GM12892 (cell line): ENCODE measurements at regions not wholly inside any gene's neighbourhood (a gene's known extent, or its start where the extent isn't known, plus 50 kb on each side); places are given as distances from the start of the nearest gene placed in this dataset.

Source experiments
- DNase-seq: peaks from one replicate; pipeline ENCODE4 v3.0.0; 2011; ENCODE audit not compliant: insufficient read length
- FAIRE-seq: peaks from 2 replicates; lab custom pipeline; 2011; peaks lifted over from hg19 to GRCh38; lab: Jason Lieb, UNC
- POLR2A ChIP-seq: IDR thresholded peaks from 2 replicates; pipeline ENCODE4 v1.6.1; 2011; ENCODE audit warnings: low read depth, low read length, control low read depth
- POLR2AphosphoS5 ChIP-seq: IDR thresholded peaks from 2 replicates; pipeline ENCODE4 v1.6.1; 2011; ENCODE audit warnings: low read depth, low read length, control low read depth
- TAF1 ChIP-seq: IDR thresholded peaks from 2 replicates; pipeline ENCODE4 v1.6.1; 2011; ENCODE audit warnings: low read depth, mild to moderate bottlenecking, control low read depth, low read length, borderline replicate concordance

- TF ChIP-seq TAF1 (no peak), POLR2AphosphoS5 (no peak), POLR2A (no peak)
- FAIRE-seq (no peak), DNase-seq (no peak)
Observed at GRCh38 chr5:40033411-40033810, 608.6 kb upstream of the DAB2 start.

- TF ChIP-seq TAF1 (no peak), POLR2A (no peak), POLR2AphosphoS5 (no peak)
- FAIRE-seq: no peak
- DNase-seq: no peak
Observed at GRCh38 chr5:40033009-40033408, 608.2 kb upstream of the DAB2 start.

DNA sequence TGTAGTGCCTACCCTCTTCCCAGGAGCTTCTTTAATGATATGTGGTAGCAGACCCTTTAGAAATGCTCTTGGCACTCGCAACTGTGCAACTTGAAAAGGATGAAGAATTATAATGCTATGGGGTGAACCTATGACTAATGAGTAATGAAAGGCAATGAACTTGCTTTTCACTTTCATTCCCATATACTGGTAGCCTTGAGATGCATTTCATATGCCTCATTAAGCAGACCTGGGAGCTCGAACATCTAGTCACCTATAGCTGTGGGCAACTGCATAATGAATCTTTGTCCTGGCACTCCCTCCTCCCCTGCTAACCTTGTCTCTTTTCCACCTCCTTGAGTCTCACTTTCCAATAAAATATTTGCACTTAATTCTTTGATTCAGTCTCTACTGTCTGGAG, 605.9 kb upstream of the DAB2 start:
- no peak for TF ChIP-seq POLR2AphosphoS5
- no peak for TF ChIP-seq TAF1
- TF ChIP-seq POLR2A: no peak

GRCh38 chr5:40029711-40030495, 605.1 kb upstream of the DAB2 start:
- TF ChIP-seq POLR2AphosphoS5 (no peak), TAF1 (no peak), POLR2A (no peak)
- FAIRE-seq (no peak), DNase-seq (no peak)

More for the DNA sequence above, 605.9 kb upstream of the DAB2 start:
- FAIRE-seq (no peak), DNase-seq (no peak)

GRCh38 chr5:40027400-40027799, 602.6 kb upstream of the DAB2 start:
- no peak for DNase-seq
- FAIRE-seq: no peak
- TF ChIP-seq TAF1 (no peak), POLR2A (no peak), POLR2AphosphoS5 (no peak)

- no peak for FAIRE-seq
Observed at GRCh38 chr5:40025586-40025985, 600.8 kb upstream of the DAB2 start.

GRCh38 chr5:40022057-40022456, 597.3 kb upstream of the DAB2 start:
- FAIRE-seq (no peak), DNase-seq (no peak)
- TF ChIP-seq POLR2AphosphoS5: no peak
- no peak for TF ChIP-seq TAF1
- no peak for TF ChIP-seq POLR2A

More at GRCh38 chr5:40025586-40025985, 600.8 kb upstream of the DAB2 start:
- TF ChIP-seq POLR2AphosphoS5: no peak
- no peak for TF ChIP-seq POLR2A
- no peak for TF ChIP-seq TAF1
- DNase-seq: no peak

DNA sequence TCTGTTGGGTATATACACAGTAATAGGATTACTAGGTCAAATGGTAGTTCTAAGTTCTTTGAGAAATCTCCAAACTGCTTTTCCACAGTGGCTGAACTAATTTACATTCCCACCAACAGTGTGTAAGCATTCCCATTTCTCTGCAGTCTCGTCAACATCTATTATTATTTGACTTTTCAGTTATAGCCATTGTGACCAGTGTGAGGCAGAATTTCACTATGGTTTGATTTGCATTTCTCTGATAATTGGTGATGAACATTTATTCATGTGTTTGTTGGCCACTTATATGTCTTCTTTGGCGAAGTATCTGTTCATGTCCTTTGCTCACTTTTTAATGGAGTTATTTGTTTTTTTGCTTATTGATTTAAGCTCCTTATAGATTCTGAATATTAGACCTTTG, 596.2 kb upstream of the DAB2 start:
- TF ChIP-seq TAF1: no peak
- TF ChIP-seq POLR2AphosphoS5: no peak
- TF ChIP-seq POLR2A: no peak
- FAIRE-seq: no peak
- DNase-seq: no peak

DNA sequence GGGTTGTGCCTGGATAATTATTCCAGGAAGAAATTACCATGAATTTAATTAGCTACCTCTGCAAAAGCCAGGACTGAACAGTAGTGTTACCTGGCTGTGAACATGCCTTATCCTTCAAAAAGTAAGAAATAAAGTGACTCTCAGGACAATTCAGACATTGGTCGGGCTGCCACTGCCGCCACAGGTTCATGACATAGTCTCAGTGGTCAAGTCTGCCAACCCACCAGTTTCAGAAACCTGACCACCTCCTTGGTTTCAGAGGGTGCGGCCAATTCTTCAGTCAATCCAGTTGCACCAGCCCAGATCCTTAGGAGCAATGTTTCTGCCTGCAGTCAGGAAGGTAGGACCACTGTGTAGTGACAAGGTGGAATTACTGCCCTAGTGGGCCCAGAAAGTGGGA, 593.1 kb upstream of the DAB2 start:
- no peak for FAIRE-seq
- no peak for DNase-seq
- TF ChIP-seq POLR2AphosphoS5 (no peak), POLR2A (no peak), TAF1 (no peak)

- DNase-seq (no peak), FAIRE-seq (no peak)
- TF ChIP-seq POLR2A (no peak), POLR2AphosphoS5 (no peak), TAF1 (no peak)
Observed at GRCh38 chr5:40017135-40017534, 592.4 kb upstream of the DAB2 start.

DNA sequence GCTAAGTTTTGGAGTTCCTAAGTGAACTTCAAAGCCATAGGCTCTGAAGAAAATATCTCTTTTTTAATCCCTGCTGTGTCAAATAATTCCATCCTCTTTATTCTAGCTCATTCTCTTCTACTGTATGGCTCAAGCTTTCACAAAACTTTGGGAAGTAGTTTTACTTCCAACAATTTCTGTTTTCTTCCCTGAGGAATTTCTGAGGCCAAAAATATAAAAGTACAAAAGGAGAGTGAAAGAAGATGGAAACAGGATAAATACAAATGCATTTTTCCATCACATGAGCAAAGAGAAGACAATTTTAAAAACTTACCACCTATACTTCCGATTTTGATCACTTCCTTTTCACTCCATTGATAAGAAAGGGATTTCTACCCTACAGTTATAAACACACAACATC, 585.7 kb upstream of the DAB2 start:
- FAIRE-seq: no peak
- no peak for TF ChIP-seq POLR2A
- TF ChIP-seq TAF1: no peak
- TF ChIP-seq POLR2AphosphoS5: no peak
- no peak for DNase-seq

DNA sequence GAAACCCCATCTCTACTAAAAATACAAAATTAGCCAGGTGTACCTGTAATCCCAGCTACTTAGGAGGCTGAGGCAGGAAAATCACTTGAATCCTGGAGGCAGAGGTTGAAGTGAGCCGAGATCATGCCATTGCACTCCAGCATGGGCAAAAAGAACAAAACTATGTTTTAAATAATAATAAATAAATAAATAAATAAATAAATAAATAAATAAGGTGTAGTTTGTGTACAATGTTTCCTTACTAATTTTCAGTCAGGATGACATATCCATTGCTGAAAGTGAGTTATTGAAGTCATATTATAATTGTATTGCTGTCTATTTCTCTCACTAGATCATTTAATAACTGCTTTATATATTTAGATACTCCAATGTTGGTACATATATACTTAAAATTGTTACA, 581.5 kb upstream of the DAB2 start:
- TF ChIP-seq TAF1: no peak
- no peak for DNase-seq
- FAIRE-seq: no peak

GRCh38 chr5:40001796-40002195, 577.0 kb upstream of the DAB2 start:
- no peak for FAIRE-seq

More at GRCh38 chr5:40001796-40002195, 577.0 kb upstream of the DAB2 start:
- no peak for TF ChIP-seq POLR2A
- no peak for TF ChIP-seq POLR2AphosphoS5
- TF ChIP-seq TAF1: no peak
- no peak for DNase-seq
